Peyer's patch (tissue), 4 donors: ENCODE measurements at regions not wholly inside any gene's neighbourhood (a gene's known extent, or its start where the extent isn't known, plus 50 kb on each side); places are given as distances from the start of the nearest gene placed in this dataset.
"Not testable (repeated sequence)": the region's sequence is repeated elsewhere in the genome, so short reads cannot be mapped to it uniquely, and the experiment has no call there.

Experiments used
- CTCF ChIP-seq, 6 experiments: fragments of 450-650 bp in 4 of 6; fragments of 200-600 bp in 2 of 6; sonication (generic) in 1 of 6; IDR thresholded peaks; one replicate each; pipeline ENCODE4 v1.5.1; 2017 to 2019; ENCODE audit warnings: antibody characterized with exemption in 6 of 6, mild to moderate bottlenecking in 3 of 6, moderate library complexity in 1 of 6
- POLR2A ChIP-seq, 2 donors: fragments of 450-650 bp; IDR thresholded peaks; one replicate each; pipeline ENCODE4 v1.5.1; 2017; ENCODE audit warnings: antibody characterized with exemption in 2 of 2, mild to moderate bottlenecking in 2 of 2, moderate library complexity in 2 of 2

DNA sequence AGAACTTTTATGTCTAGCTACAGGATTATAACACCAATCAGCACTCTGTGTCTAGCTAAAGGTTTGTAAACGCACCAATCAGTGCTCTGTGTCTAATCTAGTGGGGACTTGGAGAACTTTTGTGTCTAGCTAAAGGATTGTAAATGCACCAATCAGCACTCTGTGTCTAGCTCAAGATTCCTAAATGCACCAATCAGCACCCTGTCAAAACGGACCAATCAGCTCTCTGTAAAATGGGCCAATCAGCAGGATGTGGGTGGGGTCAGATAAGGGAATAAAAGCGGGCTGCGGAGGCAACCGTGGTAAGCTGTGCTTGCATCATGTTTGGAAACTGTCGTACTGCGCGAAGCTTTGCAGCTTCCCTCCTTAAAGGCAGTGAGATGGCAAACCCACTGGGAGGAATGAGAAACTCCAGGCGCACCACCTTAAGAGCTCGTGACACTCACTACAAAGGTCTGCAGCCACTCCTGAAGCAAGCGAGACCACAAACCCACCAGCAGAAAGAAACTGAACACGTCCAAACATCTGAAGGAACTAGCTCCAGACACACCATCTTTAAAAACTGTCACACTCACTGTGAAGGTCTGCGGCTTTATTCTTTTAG is 112.1 kb upstream of the DUSP22 start:
- TF ChIP-seq CTCF, POLR2A (IDR thresholded peaks at IDR 0.05): not testable (repeated sequence)
